Parathyroid adenoma (tissue), 2 donors: ENCODE measurements at regions not wholly inside any gene's neighbourhood (a gene's known extent, or its start where the extent isn't known, plus 50 kb on each side); places are given as distances from the start of the nearest gene placed in this dataset.

Experiments
- H2AFZ ChIP-seq: fragments of 300-600 bp; sonication (generic); one replicate; pipeline ENCODE4 v1.7.0; 2017; ENCODE audit warnings: antibody characterized with exemption, mild to moderate bottlenecking
- H3K27ac ChIP-seq: fragments of 300-600 bp; sonication (generic); one replicate; pipeline ENCODE4 v1.7.0; 2017
- H3K27me3 ChIP-seq: fragments of 300-600 bp; sonication (generic); one replicate; pipeline ENCODE4 v1.7.0; 2017; ENCODE audit warnings: low read length; ENCODE audit not compliant: control insufficient read depth, insufficient read depth
- H3K36me3 ChIP-seq: fragments of 300-600 bp; sonication (generic); one replicate; pipeline ENCODE4 v1.7.0; 2017; ENCODE audit warnings: low read length; ENCODE audit not compliant: control insufficient read depth, insufficient read depth
- H3K4me1 ChIP-seq: fragments of 300-600 bp; sonication (generic); one replicate; pipeline ENCODE4 v1.7.0; 2017; ENCODE audit warnings: control low read depth
- H3K4me2 ChIP-seq: fragments of 300-600 bp; sonication (generic); one replicate; pipeline ENCODE4 v1.7.0; 2017; ENCODE audit warnings: low read length
- H3K4me3 ChIP-seq: fragments of 300-600 bp; sonication (generic); one replicate; pipeline ENCODE4 v1.7.0; 2017; ENCODE audit warnings: low read depth, low read length
- H3K79me2 ChIP-seq: fragments of 300-600 bp; sonication (generic); one replicate; pipeline ENCODE4 v1.7.0; 2017; ENCODE audit warnings: control low read depth
- H3K9ac ChIP-seq: fragments of 300-600 bp; sonication (generic); one replicate; pipeline ENCODE4 v1.7.0; 2017; ENCODE audit warnings: mild to moderate bottlenecking
- H3K9me3 ChIP-seq: fragments of 300-600 bp; sonication (generic); one replicate; pipeline ENCODE4 v1.7.0; 2017; ENCODE audit warnings: low read length; ENCODE audit not compliant: control insufficient read depth
- TF ChIP-seq, protein P1 (sequence below): fragments of 300-600 bp; sonication (generic); IDR thresholded peaks from one replicate; pipeline ENCODE4 v1.7.0; 2017; ENCODE audit warnings: antibody characterized with exemption, mild to moderate bottlenecking
- donor health status: primary hyperparathyroidism.

DNA sequence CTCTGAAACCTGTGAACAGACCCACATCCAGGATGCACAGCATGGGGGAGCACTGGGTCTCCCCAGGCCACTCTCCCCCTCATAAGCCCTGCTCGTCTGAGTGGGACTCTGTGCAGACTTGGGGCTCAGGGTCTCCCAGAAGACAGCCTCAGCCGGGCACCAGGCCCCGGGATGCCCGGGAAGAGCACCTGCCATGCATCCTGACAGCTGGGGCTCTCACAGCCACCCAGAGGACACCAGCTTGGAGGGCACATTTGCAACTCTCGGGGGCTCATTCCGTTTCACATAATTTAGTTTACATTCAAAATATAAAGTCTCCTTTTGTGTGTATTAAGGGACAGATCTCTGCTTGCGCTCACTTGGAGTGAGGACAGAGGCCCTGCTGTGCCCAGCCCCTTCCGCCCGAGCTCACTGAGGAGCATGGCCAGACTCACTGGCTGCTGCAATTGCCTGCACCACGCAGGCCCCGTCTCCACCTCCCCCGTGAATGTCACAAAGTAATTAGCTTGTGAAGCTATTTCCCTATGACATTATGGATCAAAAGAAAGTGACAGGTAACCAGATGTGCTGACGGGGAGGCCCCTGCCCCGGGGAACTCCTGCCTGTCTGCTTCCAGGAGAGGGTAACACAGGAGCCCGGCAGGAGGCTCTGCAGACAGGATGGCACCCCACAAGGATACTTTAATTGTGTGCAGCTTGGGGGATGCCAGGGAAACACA lies 275.6 kb downstream of the BRD1 start:
- no peak overlapping the region for H3K4me3 ChIP-seq
- peaks cover 4% of the 10 kb centered on the region for H3K27me3 ChIP-seq
- no peaks in the 10 kb centered on the region for H3K79me2 ChIP-seq
- H3K4me1 ChIP-seq: no peaks in the 10 kb centered on the region
- no peak overlapping the region for H3K4me2 ChIP-seq
- H3K9ac ChIP-seq: no peak overlapping the region
- H3K36me3 ChIP-seq: no peaks in the 10 kb centered on the region
- no peak overlapping the region for H3K27ac ChIP-seq
- TF ChIP-seq, protein P1, sequence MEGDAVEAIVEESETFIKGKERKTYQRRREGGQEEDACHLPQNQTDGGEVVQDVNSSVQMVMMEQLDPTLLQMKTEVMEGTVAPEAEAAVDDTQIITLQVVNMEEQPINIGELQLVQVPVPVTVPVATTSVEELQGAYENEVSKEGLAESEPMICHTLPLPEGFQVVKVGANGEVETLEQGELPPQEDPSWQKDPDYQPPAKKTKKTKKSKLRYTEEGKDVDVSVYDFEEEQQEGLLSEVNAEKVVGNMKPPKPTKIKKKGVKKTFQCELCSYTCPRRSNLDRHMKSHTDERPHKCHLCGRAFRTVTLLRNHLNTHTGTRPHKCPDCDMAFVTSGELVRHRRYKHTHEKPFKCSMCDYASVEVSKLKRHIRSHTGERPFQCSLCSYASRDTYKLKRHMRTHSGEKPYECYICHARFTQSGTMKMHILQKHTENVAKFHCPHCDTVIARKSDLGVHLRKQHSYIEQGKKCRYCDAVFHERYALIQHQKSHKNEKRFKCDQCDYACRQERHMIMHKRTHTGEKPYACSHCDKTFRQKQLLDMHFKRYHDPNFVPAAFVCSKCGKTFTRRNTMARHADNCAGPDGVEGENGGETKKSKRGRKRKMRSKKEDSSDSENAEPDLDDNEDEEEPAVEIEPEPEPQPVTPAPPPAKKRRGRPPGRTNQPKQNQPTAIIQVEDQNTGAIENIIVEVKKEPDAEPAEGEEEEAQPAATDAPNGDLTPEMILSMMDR: no peak
- no peaks in the 10 kb centered on the region for H3K9me3 ChIP-seq
- no peak overlapping the region for H2AFZ ChIP-seq

DNA sequence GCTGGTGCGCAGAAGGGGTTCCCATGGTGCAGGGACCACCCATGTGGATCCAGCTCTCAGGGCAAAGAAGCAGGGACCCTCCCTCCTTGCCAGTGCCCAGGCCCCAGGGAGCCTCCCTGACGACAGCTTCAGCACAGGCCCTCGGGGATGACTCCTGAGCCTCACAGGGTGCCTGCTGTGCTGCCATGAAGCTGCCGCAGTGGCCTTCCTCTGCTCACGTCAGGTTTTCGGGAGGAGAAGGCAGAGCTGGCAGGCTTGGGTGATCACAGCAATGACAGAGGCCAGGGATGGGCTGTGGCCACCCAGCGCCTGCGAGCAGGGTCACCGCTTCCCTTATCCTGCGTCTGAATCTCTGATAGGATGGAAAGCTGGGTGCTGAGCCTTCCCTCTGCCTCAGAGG lies 276.2 kb downstream of the BRD1 start:
- no peak overlapping the region for H3K27ac ChIP-seq
- H3K79me2 ChIP-seq: no peaks in the 10 kb centered on the region
- peaks cover 4% of the 10 kb centered on the region for H3K27me3 ChIP-seq
- H3K4me1 ChIP-seq: no peaks in the 10 kb centered on the region
- H2AFZ ChIP-seq: no peak overlapping the region
- no peak overlapping the region for H3K4me2 ChIP-seq
- no peak overlapping the region for H3K9ac ChIP-seq
- no peaks in the 10 kb centered on the region for H3K9me3 ChIP-seq
- TF ChIP-seq, protein P1: no peak
- no peaks in the 10 kb centered on the region for H3K36me3 ChIP-seq
- no peak overlapping the region for H3K4me3 ChIP-seq

DNA sequence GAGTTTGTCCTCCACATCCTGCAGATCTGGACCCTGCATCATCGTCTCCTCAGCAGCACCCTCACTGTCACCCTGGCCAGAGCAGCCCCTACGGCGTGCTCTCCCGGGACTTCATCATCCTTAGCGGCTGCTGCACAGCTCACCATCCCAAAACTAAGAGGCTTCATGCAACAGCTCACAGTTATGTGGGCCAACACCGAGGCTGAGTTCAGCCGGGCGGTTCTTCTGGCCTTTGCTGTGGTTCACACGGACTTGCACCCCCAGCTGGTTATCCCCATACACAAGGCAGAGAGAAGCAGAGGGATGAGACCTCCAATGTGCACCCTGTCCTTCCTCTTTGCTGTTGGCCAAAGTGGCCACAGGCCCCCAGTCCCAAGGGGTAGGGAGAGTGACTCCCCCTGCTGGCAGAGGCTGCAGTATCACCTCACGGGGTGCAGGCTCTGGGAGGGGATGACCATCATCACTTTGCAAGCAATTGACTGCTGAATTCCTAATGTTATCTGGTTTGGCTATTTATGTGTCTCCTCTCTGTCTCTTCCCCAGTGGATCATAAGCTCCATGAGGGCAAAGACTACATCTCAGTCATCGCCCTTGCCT lies 276.8 kb downstream of the BRD1 start:
- H3K9me3 ChIP-seq: no peaks in the 10 kb centered on the region
- H3K27ac ChIP-seq: no peak overlapping the region
- no peaks in the 10 kb centered on the region for H3K36me3 ChIP-seq
- no peak overlapping the region for H3K9ac ChIP-seq
- no peak overlapping the region for H2AFZ ChIP-seq
- H3K79me2 ChIP-seq: no peaks in the 10 kb centered on the region
- H3K27me3 ChIP-seq: peaks cover 4% of the 10 kb centered on the region
- H3K4me3 ChIP-seq: no peak overlapping the region
- TF ChIP-seq, protein P1: no peak
- no peak overlapping the region for H3K4me2 ChIP-seq
- H3K4me1 ChIP-seq: no peaks in the 10 kb centered on the region

DNA sequence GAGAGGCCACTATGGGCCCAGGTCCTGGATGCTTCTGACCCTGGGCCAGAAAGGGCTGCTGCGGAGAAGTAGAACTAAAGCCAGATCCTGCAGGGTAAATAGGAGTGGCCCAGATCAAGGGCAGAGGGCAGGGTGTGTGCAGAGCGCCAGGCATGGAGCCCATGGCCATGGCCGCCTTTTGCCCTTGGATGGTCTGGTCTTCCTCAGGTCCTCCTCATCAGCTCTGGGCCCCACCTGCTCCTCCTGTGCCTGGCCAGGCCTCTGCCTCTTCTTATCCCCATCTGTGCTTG lies 277.6 kb downstream of the BRD1 start:
- no peaks in the 10 kb centered on the region for H3K9me3 ChIP-seq
- no peaks in the 10 kb centered on the region for H3K79me2 ChIP-seq
- H3K27me3 ChIP-seq: peaks cover 4% of the 10 kb centered on the region
- H3K4me3 ChIP-seq: no peak overlapping the region
- no peak overlapping the region for H3K4me2 ChIP-seq
- H3K4me1 ChIP-seq: no peaks in the 10 kb centered on the region
- no peak overlapping the region for H3K27ac ChIP-seq
- no peak overlapping the region for H2AFZ ChIP-seq
- no peak overlapping the region for H3K9ac ChIP-seq
- TF ChIP-seq, protein P1: no peak
- no peaks in the 10 kb centered on the region for H3K36me3 ChIP-seq
